ENCODE measurements at regions not wholly inside any gene's neighbourhood (a gene's known extent, or its start where the extent isn't known, plus 50 kb on each side); places are given as distances from the start of the nearest gene placed in this dataset.

GRCh38 chr2:4353668-4354067 lies 650.3 kb downstream of the DCDC2C start:
- TF ChIP-seq CTCF (IDR thresholded peaks at IDR 0.05): no peak
- no peak for TF ChIP-seq EZH2 (IDR thresholded peaks at IDR 0.05)
- TF ChIP-seq EZH2phosphoT487 (IDR thresholded peaks at IDR 0.05): no peak

All from neural progenitor cell (in vitro differentiated cells).